Spleen (tissue), 11 donors: ENCODE measurements at regions not wholly inside any gene's neighbourhood (a gene's known extent, or its start where the extent isn't known, plus 50 kb on each side); places are given as distances from the start of the nearest gene placed in this dataset.

Experiments
- DNase-seq: peaks from one replicate; pipeline ENCODE4 v3.0.0-alpha.2; 2020
- H3K27ac ChIP-seq, 8 donors: fragments of 200-600 bp; sonication (generic) in 7 of 8; 1 replicate in 4 of 8; 2 replicates in 4 of 8; pipeline versions ENCODE4 v1.5.0 to v1.8.0; 2016 to 2021; ENCODE audit warnings: inconsistent platforms in 4 of 8, mild to moderate bottlenecking in 4 of 8, moderate library complexity in 1 of 8
- H3K27me3 ChIP-seq, 7 donors: fragments of 200-600 bp; sonication (generic) in 6 of 7; replicated peaks in 1 of 7; 1 replicate in 4 of 7; 2 replicates in 3 of 7; pipeline versions ENCODE4 v1.5.0 to v1.8.0; 2016 to 2021; ENCODE audit warnings: inconsistent platforms in 3 of 7, mild to moderate bottlenecking in 1 of 7
- H3K36me3 ChIP-seq, 6 donors: fragments of 200-600 bp; sonication (generic) in 5 of 6; 1 replicate in 4 of 6; 2 replicates in 2 of 6; pipeline versions ENCODE4 v1.5.0 to v1.8.0; 2016 to 2021; ENCODE audit warnings: inconsistent platforms in 2 of 6
- H3K4me1 ChIP-seq, 6 donors: fragments of 200-600 bp; sonication (generic) in 5 of 6; 1 replicate in 3 of 6; 2 replicates in 3 of 6; pipeline versions ENCODE4 v1.5.0 to v1.8.0; 2016 to 2021; ENCODE audit warnings: inconsistent platforms in 3 of 6
- H3K4me3 ChIP-seq, 8 donors: fragments of 200-600 bp; sonication (generic) in 7 of 8; 1 replicate in 4 of 8; 2 replicates in 4 of 8; pipeline versions ENCODE4 v1.5.0 to v1.8.0; 2016 to 2021; ENCODE audit warnings: inconsistent platforms in 4 of 8, mild to moderate bottlenecking in 4 of 8, moderate library complexity in 2 of 8
- H3K9me3 ChIP-seq, 8 donors: fragments of 200-600 bp; sonication (generic) in 7 of 8; 1 replicate in 4 of 8; 2 replicates in 4 of 8; pipeline versions ENCODE4 v1.5.0 to v1.8.0; 2016 to 2021; ENCODE audit warnings: inconsistent platforms in 4 of 8
- POLR2A ChIP-seq, 3 donors: fragments of 450-650 bp; IDR thresholded peaks; one replicate each; pipeline ENCODE4 v1.5.1; 2017; ENCODE audit warnings: antibody characterized with exemption in 3 of 3, mild to moderate bottlenecking in 1 of 3
- POLR2AphosphoS5 ChIP-seq, 3 donors: sonication (generic); formaldehyde crosslinking; IDR thresholded peaks; one replicate each; pipeline ENCODE4 v1.5.1; 2017; ENCODE audit warnings: antibody characterized with exemption in 3 of 3
- WGBS, 5 donors: extraction: QIAGEN DNeasy Blood & Tissue Kit in 3 of 5; methylation state at CpG; one replicate each; pipeline versions ENCODE4 v1.1.5 to v1.1.7; 2013 to 2018; 5-methylcytosine and 5-hydroxymethylcytosine counted together
- intact Hi-C: fragments of 100-400 bp; cut with DNase I; formaldehyde crosslinking; loops from one replicate; pipeline ENCODE4 v1.15.0; 2023; ENCODE audit warnings: low total_unique reads
- TF ChIP-seq, protein P1 (sequence below), 11 experiments: fragments of 200-600 bp in 7 of 11; fragments of 450-650 bp in 4 of 11; sonication (generic) in 4 of 11; IDR thresholded peaks in 8 of 11; conservative IDR thresholded peaks in 3 of 11; 1 replicate in 7 of 11; 2 replicates in 4 of 11; pipeline versions ENCODE4 v1.4.0 to v1.8.0; 2016 to 2021; ENCODE audit warnings: antibody characterized with exemption in 11 of 11, inconsistent platforms in 4 of 11, mild to moderate bottlenecking in 1 of 11
- donor health status: healthy with polysubstance abuse.
- donor health status: DM: no; HTN: no; CAD: no; lungs with moderate emphysema.
- donor health status: DM: no; HTN: no; CAD: no.
- donor health status: Bipolar disorder and iron deficiency.
- donor health status: healthy.
- donor health status: DM: no; HTN: no; CAD: no.
- donor health status: DM: yes; HTN: yes; CAD: no.

DNA sequence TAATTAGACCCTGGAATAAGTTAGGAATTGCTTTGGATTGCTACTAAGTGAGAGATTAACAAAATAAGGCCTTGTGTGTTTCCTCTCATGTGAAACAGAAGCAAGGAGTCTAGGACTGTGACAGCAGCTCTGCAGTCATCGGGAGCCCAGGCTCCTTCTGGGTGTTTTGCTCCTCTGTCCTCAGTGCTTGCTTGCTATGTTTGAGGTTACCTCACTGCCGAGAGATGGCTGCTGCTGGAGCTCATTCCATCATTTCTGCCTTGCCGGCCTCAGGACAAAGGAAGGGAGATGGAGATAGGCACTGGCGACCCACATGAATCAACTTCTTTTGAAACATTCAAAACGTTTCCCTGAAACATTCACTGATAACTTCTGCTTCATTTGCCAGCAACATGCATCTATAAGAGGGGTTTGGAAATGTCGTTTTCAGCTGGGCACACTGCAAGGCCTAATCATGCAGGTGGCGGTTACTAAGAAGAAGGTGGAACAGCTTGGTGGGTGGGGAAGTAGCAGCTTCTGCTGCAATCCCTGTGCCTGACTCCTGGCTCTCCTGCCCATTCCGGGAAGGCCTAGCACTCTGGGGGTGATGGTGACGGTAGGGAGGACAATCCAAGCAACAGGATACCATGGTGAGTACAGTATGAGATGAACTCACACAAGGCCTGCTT is 77.2 kb upstream of the CD180 start:
- TF ChIP-seq, protein P1, sequence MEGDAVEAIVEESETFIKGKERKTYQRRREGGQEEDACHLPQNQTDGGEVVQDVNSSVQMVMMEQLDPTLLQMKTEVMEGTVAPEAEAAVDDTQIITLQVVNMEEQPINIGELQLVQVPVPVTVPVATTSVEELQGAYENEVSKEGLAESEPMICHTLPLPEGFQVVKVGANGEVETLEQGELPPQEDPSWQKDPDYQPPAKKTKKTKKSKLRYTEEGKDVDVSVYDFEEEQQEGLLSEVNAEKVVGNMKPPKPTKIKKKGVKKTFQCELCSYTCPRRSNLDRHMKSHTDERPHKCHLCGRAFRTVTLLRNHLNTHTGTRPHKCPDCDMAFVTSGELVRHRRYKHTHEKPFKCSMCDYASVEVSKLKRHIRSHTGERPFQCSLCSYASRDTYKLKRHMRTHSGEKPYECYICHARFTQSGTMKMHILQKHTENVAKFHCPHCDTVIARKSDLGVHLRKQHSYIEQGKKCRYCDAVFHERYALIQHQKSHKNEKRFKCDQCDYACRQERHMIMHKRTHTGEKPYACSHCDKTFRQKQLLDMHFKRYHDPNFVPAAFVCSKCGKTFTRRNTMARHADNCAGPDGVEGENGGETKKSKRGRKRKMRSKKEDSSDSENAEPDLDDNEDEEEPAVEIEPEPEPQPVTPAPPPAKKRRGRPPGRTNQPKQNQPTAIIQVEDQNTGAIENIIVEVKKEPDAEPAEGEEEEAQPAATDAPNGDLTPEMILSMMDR (IDR thresholded peaks at IDR 0.05 in 8 of 11, conservative IDR thresholded peaks at IDR 0.05 in 3 of 11), result no peak
- TF ChIP-seq POLR2A (IDR thresholded peaks at IDR 0.05), result no peak
- no peak for TF ChIP-seq POLR2AphosphoS5 (IDR thresholded peaks at IDR 0.05)
- H3K27ac ChIP-seq, result no peak overlapping the region
- H3K36me3 ChIP-seq, result no peaks in the 10 kb centered on the region
- H3K27me3 ChIP-seq, result no peaks in the 10 kb centered on the region
- 85 to 96% (median 91%) methylated on average over 9 of the region's 9 CpGs for WGBS, 5 donors
- H3K9me3 ChIP-seq, result peaks cover 0 to 28% (median 19%) of the 10 kb centered on the region in 8 donors
- peaks cover 0 to 2% (median under 1%) of the 10 kb centered on the region in 6 donors for H3K4me1 ChIP-seq
- H3K4me3 ChIP-seq, result no peak overlapping the region
- DNase-seq, result no peak
- intact Hi-C loops, result no loop called here

DNA sequence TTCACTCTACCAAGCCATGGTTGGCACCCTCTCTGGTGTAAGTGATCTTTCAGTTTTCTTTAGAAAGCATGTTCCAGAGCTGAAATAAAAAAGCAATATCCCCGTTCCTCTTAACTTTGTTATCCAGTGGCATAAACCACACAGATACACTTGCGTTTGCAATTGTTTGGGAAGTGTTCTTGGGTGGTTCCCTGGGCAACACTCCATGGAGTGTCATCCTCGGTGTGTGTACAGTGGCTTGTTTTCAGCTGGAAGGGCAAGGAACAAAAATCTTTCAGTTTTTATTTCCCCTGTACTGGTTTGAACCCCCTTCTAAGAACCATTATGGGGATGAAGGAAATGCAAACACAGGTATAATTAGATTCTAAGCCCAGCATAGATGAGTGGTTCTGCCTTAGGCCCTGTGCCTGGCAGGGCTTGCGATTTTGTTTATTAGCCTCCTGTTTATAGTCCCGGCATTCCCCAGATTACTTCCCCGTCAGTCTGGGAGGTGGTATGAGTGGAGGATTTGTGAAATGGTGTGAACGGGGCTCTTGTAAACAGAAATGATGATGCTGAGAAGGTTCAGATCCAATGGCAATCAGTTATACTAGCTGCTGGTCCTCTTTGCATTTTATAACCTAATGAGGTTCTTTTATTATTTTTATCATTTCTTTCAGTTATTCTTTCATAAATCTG is 76.0 kb upstream of the CD180 start:
- WGBS, 5 donors, result 71 to 87% (median 77%) methylated on average over 7 of the region's 7 CpGs
- no peaks in the 10 kb centered on the region for H3K27me3 ChIP-seq
- DNase-seq, result no peak
- peaks cover 0 to 15% (median 7%) of the 10 kb centered on the region in 8 donors for H3K9me3 ChIP-seq
- TF ChIP-seq POLR2AphosphoS5 (IDR thresholded peaks at IDR 0.05) (no peak), POLR2A (IDR thresholded peaks at IDR 0.05) (no peak)
- TF ChIP-seq, protein P1 (IDR thresholded peaks at IDR 0.05 in 8 of 11, conservative IDR thresholded peaks at IDR 0.05 in 3 of 11), result no peak
- intact Hi-C loops, result no loop called here
- H3K4me3 ChIP-seq, result no peak overlapping the region
- H3K36me3 ChIP-seq, result no peaks in the 10 kb centered on the region
- peaks cover 0 to 6% (median 1%) of the 10 kb centered on the region in 6 donors for H3K4me1 ChIP-seq
- no peak overlapping the region for H3K27ac ChIP-seq

DNA sequence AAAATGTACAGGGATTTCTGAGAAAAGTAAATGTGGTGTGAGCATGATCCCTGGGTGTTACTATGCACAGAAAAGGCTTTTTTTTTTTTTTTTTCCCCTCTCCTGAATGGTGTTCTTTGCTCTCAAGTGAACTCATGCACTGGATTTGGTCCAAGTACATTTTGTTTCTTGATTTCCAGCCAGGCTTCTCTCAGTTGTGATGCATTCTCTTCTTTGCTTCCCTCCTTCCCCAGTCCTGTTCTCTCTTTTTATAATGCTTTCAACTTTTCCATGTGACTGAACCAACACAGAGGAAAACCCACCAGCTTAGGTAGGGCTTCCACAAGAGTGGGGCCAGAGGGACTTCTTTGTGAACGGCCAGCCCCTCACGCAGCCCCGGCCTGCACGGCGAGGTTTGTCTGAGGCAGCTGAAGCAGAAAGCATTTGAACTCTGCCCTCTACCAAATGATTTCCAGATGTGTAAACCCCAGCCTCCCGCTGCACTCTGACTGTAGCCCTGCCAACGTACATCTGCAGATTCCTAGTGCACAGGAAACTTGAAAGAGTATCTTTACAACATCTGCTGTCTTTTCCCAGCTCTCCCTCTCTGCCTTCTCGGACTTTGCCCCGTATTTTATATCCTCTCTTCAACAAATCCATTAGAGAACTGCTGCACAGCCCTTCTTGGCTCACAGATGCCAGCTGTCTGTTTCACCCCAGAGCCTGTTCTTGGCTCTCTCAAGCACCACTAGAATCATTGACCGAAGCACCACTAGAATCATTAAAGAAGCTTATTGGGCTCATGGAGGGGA is 71.8 kb upstream of the CD180 start:
- peak overlapping the region in 7 of 8 donors; percentile 35 to 79 (median 69) for H3K27ac ChIP-seq
- WGBS, 5 donors, result 67 to 81% (median 73%) methylated on average over 10 of the region's 10 CpGs
- no peak for DNase-seq

More for the DNA sequence above, 71.8 kb upstream of the CD180 start:
- Histone ChIP-seq H3K4me1 (peaks cover 0 to 6% (median 1%) of the 10 kb centered on the region in 6 donors), H3K9me3 (peaks cover 0 to 7% (median 0%) of the 10 kb centered on the region in 8 donors), H3K36me3 (no peaks in the 10 kb centered on the region), H3K4me3 (no peak overlapping the region), H3K27me3 (no peaks in the 10 kb centered on the region)
- TF ChIP-seq, protein P1 (IDR thresholded peaks at IDR 0.05 in 8 of 11, conservative IDR thresholded peaks at IDR 0.05 in 3 of 11), result no peak
- TF ChIP-seq POLR2AphosphoS5 (IDR thresholded peaks at IDR 0.05), result peak in 2 of 3 donors; percentile 1 to 37
- no peak for TF ChIP-seq POLR2A (IDR thresholded peaks at IDR 0.05)
- intact Hi-C loops, result no loop called here
